Transverse colon (tissue), 4 donors: ENCODE measurements at regions not wholly inside any gene's neighbourhood (a gene's known extent, or its start where the extent isn't known, plus 50 kb on each side); places are given as distances from the start of the nearest gene placed in this dataset.

Source experiments
- POLR2A ChIP-seq: fragments of 450-650 bp; IDR thresholded peaks from one replicate; pipeline ENCODE4 v1.6.1; 2016; ENCODE audit warnings: antibody characterized with exemption, mild to moderate bottlenecking, moderate library complexity
- POLR2AphosphoS5 ChIP-seq, 3 donors: sonication (generic); formaldehyde crosslinking; IDR thresholded peaks; one replicate each; pipeline ENCODE4 v1.6.1; 2016; ENCODE audit warnings: antibody characterized with exemption in 3 of 3
- TF ChIP-seq, protein P1 (sequence below), 5 experiments: fragments of 200-600 bp in 3 of 5; fragments of 450-650 bp in 2 of 5; sonication (generic) in 3 of 5; IDR thresholded peaks; 1 replicate in 2 of 5; 2 replicates in 3 of 5; pipeline ENCODE4 v1.5.1; 2016 to 2017; ENCODE audit warnings: antibody characterized with exemption in 5 of 5, inconsistent platforms in 3 of 5, mild to moderate bottlenecking in 2 of 5, moderate library complexity in 1 of 5

DNA sequence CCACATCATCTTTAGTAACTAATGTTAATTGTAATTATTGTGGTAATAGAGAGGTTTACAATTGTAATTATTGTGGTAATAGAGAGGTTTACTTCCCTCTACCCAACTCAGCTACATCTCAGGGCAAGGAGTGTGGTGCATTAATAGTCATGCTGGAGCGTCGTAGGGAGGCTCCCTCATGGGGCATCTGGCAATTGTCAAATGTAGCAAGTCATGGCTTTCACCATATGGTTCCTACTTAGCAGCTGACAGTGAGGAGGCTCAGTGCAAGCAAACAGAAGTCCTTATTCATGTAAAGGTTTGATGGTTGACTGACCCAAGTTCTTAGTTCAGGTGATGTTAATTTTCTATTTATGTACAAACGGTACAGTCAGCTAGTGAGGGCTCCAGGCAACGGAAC, 1012.0 kb downstream of the FLRT2 start:
- TF ChIP-seq, protein P1, sequence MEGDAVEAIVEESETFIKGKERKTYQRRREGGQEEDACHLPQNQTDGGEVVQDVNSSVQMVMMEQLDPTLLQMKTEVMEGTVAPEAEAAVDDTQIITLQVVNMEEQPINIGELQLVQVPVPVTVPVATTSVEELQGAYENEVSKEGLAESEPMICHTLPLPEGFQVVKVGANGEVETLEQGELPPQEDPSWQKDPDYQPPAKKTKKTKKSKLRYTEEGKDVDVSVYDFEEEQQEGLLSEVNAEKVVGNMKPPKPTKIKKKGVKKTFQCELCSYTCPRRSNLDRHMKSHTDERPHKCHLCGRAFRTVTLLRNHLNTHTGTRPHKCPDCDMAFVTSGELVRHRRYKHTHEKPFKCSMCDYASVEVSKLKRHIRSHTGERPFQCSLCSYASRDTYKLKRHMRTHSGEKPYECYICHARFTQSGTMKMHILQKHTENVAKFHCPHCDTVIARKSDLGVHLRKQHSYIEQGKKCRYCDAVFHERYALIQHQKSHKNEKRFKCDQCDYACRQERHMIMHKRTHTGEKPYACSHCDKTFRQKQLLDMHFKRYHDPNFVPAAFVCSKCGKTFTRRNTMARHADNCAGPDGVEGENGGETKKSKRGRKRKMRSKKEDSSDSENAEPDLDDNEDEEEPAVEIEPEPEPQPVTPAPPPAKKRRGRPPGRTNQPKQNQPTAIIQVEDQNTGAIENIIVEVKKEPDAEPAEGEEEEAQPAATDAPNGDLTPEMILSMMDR (IDR thresholded peaks at IDR 0.05) = no peak
- TF ChIP-seq POLR2AphosphoS5 (IDR thresholded peaks at IDR 0.05) = no peak
- no peak for TF ChIP-seq POLR2A
